Thyroid gland (tissue), 4 donors: ENCODE measurements at regions not wholly inside any gene's neighbourhood (a gene's known extent, or its start where the extent isn't known, plus 50 kb on each side); places are given as distances from the start of the nearest gene placed in this dataset.

Source experiments
- DNase-seq, 2 donors: peaks; one replicate each; pipeline ENCODE4 v3.0.0-alpha.2; 2019
- H3K27ac ChIP-seq, 3 donors: fragments of 200-600 bp; sonication (generic); 1 replicate in 2 of 3; 2 replicates in 1 of 3; pipeline ENCODE4 v1.5.1; 2016 to 2019; ENCODE audit warnings: mild to moderate bottlenecking in 1 of 3, moderate library complexity in 1 of 3
- H3K27me3 ChIP-seq: fragments of 200-600 bp; sonication (generic); one replicate; pipeline ENCODE4 v1.5.1; 2019
- H3K36me3 ChIP-seq, 2 donors: fragments of 200-600 bp; sonication (generic); one replicate each; pipeline ENCODE4 v1.5.1; 2016 to 2019
- H3K4me1 ChIP-seq, 2 donors: fragments of 200-600 bp; sonication (generic); one replicate each; pipeline ENCODE4 v1.5.1; 2017 to 2019
- H3K4me3 ChIP-seq, 3 donors: fragments of 200-600 bp; sonication (generic); replicated peaks in 1 of 3; 1 replicate in 2 of 3; 2 replicates in 1 of 3; pipeline ENCODE4 v1.5.1; 2016; ENCODE audit warnings: mild to moderate bottlenecking in 1 of 3
- H3K9me3 ChIP-seq: fragments of 200-600 bp; sonication (generic); one replicate; pipeline ENCODE4 v1.5.1; 2017
- POLR2A ChIP-seq, 2 donors: fragments of 450-650 bp; IDR thresholded peaks; one replicate each; pipeline ENCODE4 v1.6.1; 2017; ENCODE audit warnings: antibody characterized with exemption in 2 of 2, mild to moderate bottlenecking in 2 of 2, moderate library complexity in 1 of 2
- WGBS, 2 donors: methylation state at CpG; one replicate each; pipeline ENCODE4 v1.1.5; 2017; 5-methylcytosine and 5-hydroxymethylcytosine counted together
- intact Hi-C: fragments of 100-400 bp; cut with DNase I; formaldehyde crosslinking; loops from one replicate; pipeline ENCODE4 v1.15.1; 2023
- TF ChIP-seq, protein P1 (sequence below), 6 experiments: fragments of 200-600 bp in 3 of 6; fragments of 450-650 bp in 3 of 6; sonication (generic) in 3 of 6; IDR thresholded peaks; one replicate each; pipeline ENCODE4 v1.5.1; 2016 to 2019; ENCODE audit warnings: antibody characterized with exemption in 6 of 6, mild to moderate bottlenecking in 2 of 6, inconsistent platforms in 1 of 6, moderate library complexity in 1 of 6

DNA sequence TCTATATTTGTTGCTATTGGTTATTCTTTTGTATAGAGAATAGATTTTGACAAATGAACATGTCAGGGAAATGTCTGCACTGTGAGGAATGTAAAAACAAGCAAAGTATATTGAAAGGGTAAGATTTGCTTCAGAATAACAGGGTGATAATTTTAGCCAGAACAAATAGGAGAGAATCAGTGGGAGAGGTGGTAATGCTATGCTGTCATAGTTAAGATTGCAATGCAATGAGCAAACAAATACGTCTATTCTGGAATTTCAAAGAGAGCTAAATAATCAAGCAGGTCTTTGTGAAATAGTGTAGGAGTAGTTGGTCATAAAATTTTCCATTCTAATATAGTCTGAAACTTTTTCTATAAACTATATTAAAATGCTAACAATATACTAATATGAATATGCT lies 1478.4 kb downstream of the TECRL start:
- Histone ChIP-seq H3K27me3 (no peaks in the 10 kb centered on the region), H3K9me3 (no peaks in the 10 kb centered on the region), H3K36me3 (no peaks in the 10 kb centered on the region), H3K27ac (no peak overlapping the region), H3K4me3 (no peak overlapping the region), H3K4me1 (no peaks in the 10 kb centered on the region)
- intact Hi-C loops, result no loop called here
- WGBS, 2 donors, result 75% methylated on average over 1 of the region's 1 CpG; no CpG with 5 or more reads in 1 of the 2 donors
- no peak for DNase-seq
- TF ChIP-seq, protein P1, sequence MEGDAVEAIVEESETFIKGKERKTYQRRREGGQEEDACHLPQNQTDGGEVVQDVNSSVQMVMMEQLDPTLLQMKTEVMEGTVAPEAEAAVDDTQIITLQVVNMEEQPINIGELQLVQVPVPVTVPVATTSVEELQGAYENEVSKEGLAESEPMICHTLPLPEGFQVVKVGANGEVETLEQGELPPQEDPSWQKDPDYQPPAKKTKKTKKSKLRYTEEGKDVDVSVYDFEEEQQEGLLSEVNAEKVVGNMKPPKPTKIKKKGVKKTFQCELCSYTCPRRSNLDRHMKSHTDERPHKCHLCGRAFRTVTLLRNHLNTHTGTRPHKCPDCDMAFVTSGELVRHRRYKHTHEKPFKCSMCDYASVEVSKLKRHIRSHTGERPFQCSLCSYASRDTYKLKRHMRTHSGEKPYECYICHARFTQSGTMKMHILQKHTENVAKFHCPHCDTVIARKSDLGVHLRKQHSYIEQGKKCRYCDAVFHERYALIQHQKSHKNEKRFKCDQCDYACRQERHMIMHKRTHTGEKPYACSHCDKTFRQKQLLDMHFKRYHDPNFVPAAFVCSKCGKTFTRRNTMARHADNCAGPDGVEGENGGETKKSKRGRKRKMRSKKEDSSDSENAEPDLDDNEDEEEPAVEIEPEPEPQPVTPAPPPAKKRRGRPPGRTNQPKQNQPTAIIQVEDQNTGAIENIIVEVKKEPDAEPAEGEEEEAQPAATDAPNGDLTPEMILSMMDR (IDR thresholded peaks at IDR 0.05), result no peak
- no peak for TF ChIP-seq POLR2A (IDR thresholded peaks at IDR 0.05)

DNA sequence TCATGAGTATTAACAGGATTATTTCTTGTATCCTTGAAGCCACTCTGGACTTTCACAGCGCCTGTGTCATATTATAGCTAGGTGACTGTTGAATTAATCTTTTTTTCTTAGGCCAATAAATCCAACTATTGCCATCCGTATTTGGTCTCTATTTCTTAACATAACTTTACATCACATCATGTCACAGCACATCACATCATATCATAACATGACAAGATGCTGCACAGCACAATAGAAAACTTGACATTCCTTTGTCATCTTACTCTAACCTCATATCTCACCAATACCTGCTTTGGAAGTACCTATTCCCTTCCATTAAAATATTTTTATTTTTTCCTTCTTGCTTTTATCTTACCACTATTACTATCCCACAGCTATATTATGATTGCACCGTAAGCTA lies 1480.8 kb downstream of the TECRL start:
- no peaks in the 10 kb centered on the region for H3K36me3 ChIP-seq
- no peaks in the 10 kb centered on the region for H3K27me3 ChIP-seq
- no peaks in the 10 kb centered on the region for H3K9me3 ChIP-seq
- H3K4me3 ChIP-seq, result no peak overlapping the region
- no peak overlapping the region for H3K27ac ChIP-seq
- 74 to 76% methylated on average over 3 of the region's 3 CpGs for WGBS, 2 donors
- DNase-seq, result no peak
- TF ChIP-seq, protein P1 (IDR thresholded peaks at IDR 0.05), result no peak
- TF ChIP-seq POLR2A (IDR thresholded peaks at IDR 0.05), result no peak
- intact Hi-C loops, result no loop called here
- no peaks in the 10 kb centered on the region for H3K4me1 ChIP-seq

DNA sequence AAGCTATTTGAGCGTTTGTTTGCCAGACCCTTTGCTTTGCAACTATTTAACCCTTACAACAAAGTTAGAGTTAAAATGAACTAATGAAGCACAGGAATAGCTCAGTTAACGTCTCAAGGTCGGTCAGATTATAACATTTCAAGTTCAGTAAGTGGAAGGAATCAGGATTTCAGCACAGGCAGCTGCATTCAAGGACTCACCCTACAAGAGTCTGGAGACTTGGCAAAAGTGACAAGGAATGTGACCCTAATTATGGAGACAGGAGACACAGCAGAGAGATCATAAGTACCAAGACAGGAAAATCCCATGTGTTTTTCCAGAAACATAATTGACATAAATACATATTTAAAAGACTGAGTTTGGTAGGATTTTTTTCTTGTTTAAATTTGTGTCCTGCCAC lies 1481.7 kb downstream of the TECRL start:
- intact Hi-C loops, result no loop called here
- H3K4me3 ChIP-seq, result no peak overlapping the region
- no peaks in the 10 kb centered on the region for H3K27me3 ChIP-seq
- TF ChIP-seq, protein P1 (IDR thresholded peaks at IDR 0.05), result no peak
- no peak for TF ChIP-seq POLR2A (IDR thresholded peaks at IDR 0.05)
- DNase-seq, result no peak
- no peak overlapping the region for H3K27ac ChIP-seq
- WGBS, 2 donors, result 58 to 69% methylated on average over 3 of the region's 3 CpGs
- no peaks in the 10 kb centered on the region for H3K36me3 ChIP-seq
- no peaks in the 10 kb centered on the region for H3K9me3 ChIP-seq
- H3K4me1 ChIP-seq, result no peaks in the 10 kb centered on the region

DNA sequence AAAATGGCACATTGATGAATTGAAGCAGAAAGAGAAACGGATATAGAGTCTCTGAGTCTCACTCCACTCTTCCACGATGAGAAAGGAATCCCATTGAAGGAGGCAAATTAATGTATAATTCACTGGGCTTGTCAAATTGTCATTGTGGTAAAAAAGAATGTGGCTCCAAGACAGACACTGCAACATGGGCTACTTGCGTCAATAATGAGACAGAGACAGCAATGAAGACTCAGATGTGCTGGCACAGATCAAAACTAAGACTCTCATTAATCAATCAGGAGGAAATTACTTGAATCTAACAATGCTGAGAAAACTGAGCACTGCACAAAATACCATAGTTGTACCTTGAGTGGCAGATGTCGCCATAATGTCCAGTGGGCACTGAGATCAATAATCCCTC lies 1485.5 kb downstream of the TECRL start:
- Histone ChIP-seq H3K27ac (no peak overlapping the region), H3K27me3 (no peaks in the 10 kb centered on the region), H3K4me1 (no peaks in the 10 kb centered on the region), H3K9me3 (no peaks in the 10 kb centered on the region), H3K36me3 (no peaks in the 10 kb centered on the region), H3K4me3 (no peak overlapping the region)
- TF ChIP-seq, protein P1 (IDR thresholded peaks at IDR 0.05), result no peak
- WGBS, 2 donors, result 83 to 86% methylated on average over 4 of the region's 4 CpGs
- intact Hi-C loops, result no loop called here
- no peak for DNase-seq

DNA sequence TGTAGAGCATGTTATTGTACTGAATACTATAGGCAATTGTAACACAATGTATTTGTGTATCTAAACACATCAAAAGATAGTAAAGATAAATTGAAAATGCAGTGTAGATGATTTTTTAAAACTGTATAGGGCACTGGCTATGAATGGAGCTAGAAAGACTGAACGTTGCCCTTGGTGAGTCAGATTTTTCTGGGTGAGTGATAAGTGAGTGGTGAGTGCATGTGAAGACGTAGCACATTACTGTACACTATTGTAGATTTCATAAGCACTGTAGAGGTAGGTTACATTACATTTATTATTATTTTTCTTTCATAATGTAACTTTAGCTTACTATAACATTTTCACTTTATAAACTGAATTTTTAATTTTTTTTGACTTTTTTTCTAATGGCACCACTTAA lies 1491.6 kb downstream of the TECRL start:
- intact Hi-C loops, result no loop called here
- Histone ChIP-seq H3K9me3 (no peaks in the 10 kb centered on the region), H3K36me3 (no peaks in the 10 kb centered on the region), H3K4me3 (no peak overlapping the region), H3K4me1 (no peaks in the 10 kb centered on the region), H3K27me3 (no peaks in the 10 kb centered on the region), H3K27ac (no peak overlapping the region)
- DNase-seq, result no peak
- 67 to 78% methylated on average over 2 of the region's 2 CpGs for WGBS, 2 donors
- TF ChIP-seq, protein P1 (IDR thresholded peaks at IDR 0.05), result no peak
- no peak for TF ChIP-seq POLR2A (IDR thresholded peaks at IDR 0.05)
